Mesenchymal stem cell (in vitro differentiated cells and primary cell): ENCODE measurements at regions not wholly inside any gene's neighbourhood (a gene's known extent, or its start where the extent isn't known, plus 50 kb on each side); places are given as distances from the start of the nearest gene placed in this dataset.

Experiments used
- DNase-seq: peaks from one replicate; pipeline ENCODE4 v3.0.0-alpha.2; 2013
- H2AFZ ChIP-seq: one replicate; pipeline ENCODE4 v1.6.1; 2013; ENCODE audit warnings: low read depth, mild to moderate bottlenecking, control low read depth, inconsistent platforms, low read length, moderate library complexity
- H2AK5ac ChIP-seq: 2 replicates; pipeline ENCODE4 v1.6.1; 2013; ENCODE audit warnings: low read length, moderate library complexity, mild to moderate bottlenecking, inconsistent platforms; ENCODE audit not compliant: severe bottlenecking
- H2BK120ac ChIP-seq: one replicate; pipeline ENCODE4 v1.6.1; 2013; ENCODE audit warnings: low read depth, mild to moderate bottlenecking, inconsistent platforms, low read length, moderate library complexity
- H2BK12ac ChIP-seq, 2 experiments: one replicate each; pipeline ENCODE4 v1.6.1; 2013; ENCODE audit warnings: inconsistent platforms in 2 of 2, low read length in 2 of 2, mild to moderate bottlenecking in 2 of 2, moderate library complexity in 2 of 2, control low read depth in 1 of 2
- H2BK15ac ChIP-seq: one replicate; pipeline ENCODE4 v1.6.1; 2013; ENCODE audit warnings: mild to moderate bottlenecking, low read depth, inconsistent platforms; ENCODE audit not compliant: poor library complexity, severe bottlenecking
- H2BK5ac ChIP-seq: 2 replicates; pipeline ENCODE4 v1.6.1; 2013; ENCODE audit warnings: low read depth, mild to moderate bottlenecking, low read length, control low read depth, inconsistent platforms; ENCODE audit not compliant: poor library complexity, severe bottlenecking
- H3K14ac ChIP-seq, 2 experiments: one replicate each; pipeline ENCODE4 v1.6.1; 2013; ENCODE audit warnings: inconsistent platforms in 2 of 2, low read length in 2 of 2, control low read depth in 1 of 2, mild to moderate bottlenecking in 1 of 2, moderate library complexity in 1 of 2
- H3K18ac ChIP-seq, 2 experiments: one replicate each; pipeline ENCODE4 v1.6.1; 2013; ENCODE audit warnings: inconsistent platforms in 2 of 2, low read length in 2 of 2, control low read depth in 1 of 2, low read depth in 1 of 2, mild to moderate bottlenecking in 1 of 2
- H3K23ac ChIP-seq, 2 experiments: one replicate each; pipeline ENCODE4 v1.6.1; 2013; ENCODE audit warnings: inconsistent platforms in 2 of 2, low read length in 2 of 2, mild to moderate bottlenecking in 2 of 2, moderate library complexity in 2 of 2, control low read depth in 1 of 2
- H3K27ac ChIP-seq: 2 replicates; pipeline ENCODE4 v1.5.1; 2013; ENCODE audit warnings: mild to moderate bottlenecking, moderate library complexity, low read length, control low read depth, inconsistent platforms; ENCODE audit not compliant: poor library complexity, severe bottlenecking
- H3K27me3 ChIP-seq, 2 experiments: 2 replicates each; pipeline versions ENCODE4 v1.6.1 to v1.7.0; 2013; ENCODE audit warnings: low read length in 2 of 2, mild to moderate bottlenecking in 2 of 2, moderate library complexity in 2 of 2, control low read depth in 1 of 2, inconsistent platforms in 1 of 2; ENCODE audit not compliant: control insufficient read depth in 1 of 2, insufficient read depth in 1 of 2
- H3K36me3 ChIP-seq, 2 experiments: 2 replicates each; pipeline versions ENCODE4 v1.6.1 to v1.7.0; 2013; ENCODE audit warnings: low read length in 2 of 2, control low read depth in 1 of 2, inconsistent platforms in 1 of 2, low read depth in 1 of 2, mild to moderate bottlenecking in 1 of 2; ENCODE audit not compliant: insufficient read depth in 2 of 2, control insufficient read depth in 1 of 2
- H3K4ac ChIP-seq, 2 experiments: one replicate each; pipeline ENCODE4 v1.6.1; 2013; ENCODE audit warnings: inconsistent platforms in 2 of 2, low read length in 2 of 2, mild to moderate bottlenecking in 2 of 2, moderate library complexity in 2 of 2, control low read depth in 1 of 2, low read depth in 1 of 2
- H3K4me1 ChIP-seq: 2 replicates; pipeline ENCODE4 v1.6.1; 2013; ENCODE audit warnings: low read depth, low read length, control low read depth; ENCODE audit not compliant: control insufficient read depth, insufficient read depth
- H3K4me2 ChIP-seq: 2 replicates; pipeline ENCODE4 v1.6.1; 2013; ENCODE audit warnings: low read length, mild to moderate bottlenecking, inconsistent platforms; ENCODE audit not compliant: poor library complexity, severe bottlenecking
- H3K4me3 ChIP-seq, 2 experiments: 2 replicates each; pipeline versions ENCODE4 v1.5.1 to v1.7.0; 2013; ENCODE audit warnings: low read length in 2 of 2, mild to moderate bottlenecking in 2 of 2, control low read depth in 1 of 2, low read depth in 1 of 2; ENCODE audit not compliant: insufficient read depth in 1 of 2
- H3K79me1 ChIP-seq: replicated peaks from 2 replicates; pipeline ENCODE4 v1.6.1; 2013; ENCODE audit warnings: mild to moderate bottlenecking, control low read depth, low read length, inconsistent platforms; ENCODE audit not compliant: poor library complexity, severe bottlenecking
- H3K9ac ChIP-seq: 2 replicates; pipeline ENCODE4 v1.7.0; 2013; ENCODE audit warnings: mild to moderate bottlenecking, low read length, moderate library complexity
- H3K9me3 ChIP-seq: 2 replicates; pipeline ENCODE4 v1.7.0; 2013; ENCODE audit warnings: mild to moderate bottlenecking, low read length; ENCODE audit not compliant: control insufficient read depth
- H4K8ac ChIP-seq: one replicate; pipeline ENCODE4 v1.6.1; 2013; ENCODE audit warnings: inconsistent platforms, mild to moderate bottlenecking, low read length, moderate library complexity
- H4K91ac ChIP-seq: one replicate; pipeline ENCODE4 v1.6.1; 2013; ENCODE audit warnings: mild to moderate bottlenecking, low read length, inconsistent platforms
- WGBS: methylation state at CpG from one replicate; pipeline ENCODE4 v1.1.7; 2013; ENCODE audit warnings: mixed read lengths; 5-methylcytosine and 5-hydroxymethylcytosine counted together

GRCh38 chrX:82196866-82197265 is 995.0 kb downstream of the SH3BGRL start:
- Histone ChIP-seq H2BK12ac (no peak overlapping the region), H4K8ac (no peak overlapping the region)

GRCh38 chrX:82208975-82209374 is 1007.1 kb downstream of the SH3BGRL start:
- Histone ChIP-seq H2BK15ac (no peak overlapping the region), H2AK5ac (no peak overlapping the region), H3K27ac (no peak overlapping the region), H2BK12ac (no peak overlapping the region), H2BK5ac (no peak overlapping the region), H3K4me1 (no peaks in the 10 kb centered on the region), H3K4me2 (no peak overlapping the region), H3K27me3 (no peaks in the 10 kb centered on the region), H3K4ac (no peak overlapping the region), H3K9ac (no peak overlapping the region), H3K36me3 (no peaks in the 10 kb centered on the region), H2AFZ (no peak overlapping the region), H4K91ac (no peak overlapping the region), H3K9me3 (peaks cover 5% of the 10 kb centered on the region), H3K79me1 (no peaks in the 10 kb centered on the region), H2BK120ac (no peak overlapping the region), H3K18ac (no peak overlapping the region), H3K14ac (no peak overlapping the region), H4K8ac (no peak overlapping the region), H3K23ac (no peak overlapping the region), H3K4me3 (no peak overlapping the region)
- DNase-seq = no peak
- 50% methylated on average over 2 of the region's 3 CpGs for WGBS

More at GRCh38 chrX:82196866-82197265, 995.0 kb downstream of the SH3BGRL start:
- Histone ChIP-seq H2BK15ac (no peak overlapping the region), H3K23ac (no peak overlapping the region), H2BK120ac (no peak overlapping the region), H3K27me3 (no peaks in the 10 kb centered on the region), H3K4me3 (no peak overlapping the region), H3K14ac (no peak overlapping the region), H3K36me3 (no peaks in the 10 kb centered on the region), H3K9me3 (peaks cover 2% of the 10 kb centered on the region), H3K9ac (no peak overlapping the region), H2AK5ac (no peak overlapping the region), H3K18ac (no peak overlapping the region), H3K79me1 (no peaks in the 10 kb centered on the region), H2BK5ac (no peak overlapping the region), H3K27ac (no peak overlapping the region), H3K4me2 (no peak overlapping the region), H3K4me1 (no peaks in the 10 kb centered on the region), H2AFZ (no peak overlapping the region), H3K4ac (no peak overlapping the region), H4K91ac (no peak overlapping the region)
- DNase-seq = no peak
- no CpG with 5 or more reads among the region's 1 CpG for WGBS

GRCh38 chrX:82218361-82218760 is 1016.5 kb downstream of the SH3BGRL start:
- 0% methylated on average over 2 of the region's 2 CpGs for WGBS
- no peak overlapping the region for H3K4ac ChIP-seq
- H3K79me1 ChIP-seq = no peaks in the 10 kb centered on the region
- H3K14ac ChIP-seq = no peak overlapping the region
- H2BK5ac ChIP-seq = no peak overlapping the region
- no peak overlapping the region for H3K27ac ChIP-seq
- no peak overlapping the region for H3K9ac ChIP-seq
- H4K8ac ChIP-seq = no peak overlapping the region
- no peak overlapping the region for H3K18ac ChIP-seq
- H3K4me2 ChIP-seq = no peak overlapping the region
- H2AK5ac ChIP-seq = no peak overlapping the region
- H2BK15ac ChIP-seq = no peak overlapping the region
- H3K4me3 ChIP-seq = no peak overlapping the region
- no peak overlapping the region for H3K23ac ChIP-seq
- no peaks in the 10 kb centered on the region for H3K27me3 ChIP-seq
- H3K9me3 ChIP-seq = peaks cover 2% of the 10 kb centered on the region
- DNase-seq = peak; percentile 1
- no peaks in the 10 kb centered on the region for H3K4me1 ChIP-seq
- no peak overlapping the region for H2BK120ac ChIP-seq
- no peak overlapping the region for H4K91ac ChIP-seq
- no peak overlapping the region for H2BK12ac ChIP-seq
- no peaks in the 10 kb centered on the region for H3K36me3 ChIP-seq
- H2AFZ ChIP-seq = no peak overlapping the region

GRCh38 chrX:82219129-82219528 is 1017.2 kb downstream of the SH3BGRL start:
- Histone ChIP-seq H3K4ac (no peak overlapping the region), H2BK5ac (no peak overlapping the region), H3K9me3 (peaks cover 6% of the 10 kb centered on the region), H4K8ac (no peak overlapping the region), H3K79me1 (no peaks in the 10 kb centered on the region), H3K36me3 (no peaks in the 10 kb centered on the region), H3K27me3 (no peaks in the 10 kb centered on the region), H2BK12ac (no peak overlapping the region), H2AK5ac (no peak overlapping the region), H3K9ac (no peak overlapping the region), H3K18ac (no peak overlapping the region), H4K91ac (no peak overlapping the region), H3K4me2 (no peak overlapping the region), H2BK120ac (no peak overlapping the region), H3K27ac (no peak overlapping the region), H3K4me3 (no peak overlapping the region), H2BK15ac (no peak overlapping the region), H3K14ac (no peak overlapping the region), H2AFZ (no peak overlapping the region), H3K4me1 (no peaks in the 10 kb centered on the region), H3K23ac (no peak overlapping the region)
- DNase-seq = no peak
